B cell (primary cell): ENCODE measurements at regions not wholly inside any gene's neighbourhood (a gene's known extent, or its start where the extent isn't known, plus 50 kb on each side); places are given as distances from the start of the nearest gene placed in this dataset.

Experiments
- ATAC-seq: fragments of 200-7000 bp; cut with Tn5 transposase; one replicate; pipeline ENCODE4 v1.10.0; 2021; ENCODE audit warnings: low read depth, mild to moderate bottlenecking, moderate number of reproducible peaks, moderate library complexity
- CTCF ChIA-PET: fragments of 350-600 bp; sonication (Branson Sonifier 250); formaldehyde crosslinking; loops from one replicate; lab custom pipeline; 2021; ENCODE audit warnings: antibody characterized with exemption, inconsistent platforms; lab: Charles Lee
- POLR2A ChIA-PET: fragments of 350-600 bp; sonication (Branson Sonifier 250); formaldehyde crosslinking; loops from one replicate; lab custom pipeline; 2021; ENCODE audit warnings: antibody characterized with exemption; lab: Charles Lee
- DNase-seq: peaks from one replicate; pipeline ENCODE4 v3.0.0; 2013
- H2AFZ ChIP-seq: 2 replicates; pipeline ENCODE4 v1.6.1; 2012; ENCODE audit warnings: mild to moderate bottlenecking, low read depth, low read length; ENCODE audit not compliant: insufficient read depth, poor library complexity, severe bottlenecking
- H3K27ac ChIP-seq, 2 donors: 1 replicate in 1 of 2; 2 replicates in 1 of 2; pipeline ENCODE4 v1.5.1; 2012 to 2013; ENCODE audit warnings: low read length in 2 of 2, mild to moderate bottlenecking in 2 of 2, moderate library complexity in 1 of 2
- H3K27me3 ChIP-seq, 4 experiments: fragments of 200-600 bp in 1 of 4; sonication (generic) in 1 of 4; replicated peaks in 1 of 4; 1 replicate in 2 of 4; 2 replicates in 2 of 4; pipeline versions ENCODE4 v1.6.1 to v1.7.0; 2013 to 2016; ENCODE audit warnings: low read length in 3 of 4, mild to moderate bottlenecking in 2 of 4, mixed read lengths in 1 of 4, moderate library complexity in 1 of 4; ENCODE audit not compliant: insufficient read depth in 4 of 4, control insufficient read depth in 3 of 4; ENCODE audit errors: control extremely low read depth in 1 of 4
- H3K36me3 ChIP-seq, 2 experiments: replicated peaks in 1 of 2; 1 replicate in 1 of 2; 2 replicates in 1 of 2; pipeline versions ENCODE4 v1.6.1 to v1.7.1; 2013; ENCODE audit warnings: low read length in 1 of 2; ENCODE audit not compliant: insufficient read depth in 2 of 2, control insufficient read depth in 1 of 2; ENCODE audit errors: control extremely low read depth in 1 of 2, extremely low read depth in 1 of 2
- H3K4me1 ChIP-seq, 2 donors: fragments of 200-600 bp in 1 of 2; sonication (generic) in 1 of 2; 1 replicate in 1 of 2; 2 replicates in 1 of 2; pipeline versions ENCODE4 v1.5.1 to v1.6.1; 2013 to 2017; ENCODE audit warnings: low read length in 2 of 2; ENCODE audit not compliant: control insufficient read depth in 2 of 2, insufficient read depth in 2 of 2
- H3K4me2 ChIP-seq: replicated peaks from 2 replicates; pipeline ENCODE3; 2012; ENCODE audit warnings: mild to moderate bottlenecking, low read depth, low read length; ENCODE audit not compliant: poor library complexity, severe bottlenecking
- H3K4me3 ChIP-seq, 5 experiments: fragments of 200-600 bp in 1 of 5; sonication (generic) in 1 of 5; 1 replicate in 3 of 5; 2 replicates in 2 of 5; pipeline versions ENCODE4 v1.5.1 to v1.7.0; 2011 to 2016; ENCODE audit warnings: low read length in 4 of 5, mild to moderate bottlenecking in 4 of 5, low read depth in 2 of 5, control low read depth in 1 of 5, moderate library complexity in 1 of 5; ENCODE audit not compliant: insufficient read depth in 1 of 5; ENCODE audit errors: control extremely low read depth in 1 of 5, extremely low read depth in 1 of 5
- H3K79me2 ChIP-seq: fragments of 200-600 bp; sonication (generic); one replicate; pipeline ENCODE4 v1.6.0; 2016; ENCODE audit warnings: low read length; ENCODE audit not compliant: control insufficient read depth, insufficient read depth
- H3K9ac ChIP-seq: fragments of 200-600 bp; sonication (generic); 2 replicates; pipeline ENCODE4 v1.6.1; 2017; ENCODE audit warnings: mild to moderate bottlenecking, low read length, moderate library complexity
- H3K9me3 ChIP-seq, 3 donors: one replicate each; pipeline versions ENCODE4 v1.6.1 to v1.7.1; 2013; ENCODE audit warnings: low read length in 2 of 3; ENCODE audit not compliant: control insufficient read depth in 2 of 3, insufficient read depth in 1 of 3; ENCODE audit errors: control extremely low read depth in 1 of 3
- H4K20me1 ChIP-seq: 2 replicates; pipeline ENCODE4 v1.6.0; 2012; ENCODE audit warnings: mild to moderate bottlenecking, low read length; ENCODE audit not compliant: insufficient read depth, control insufficient read depth, poor library complexity, severe bottlenecking
- H3K27ac Mint-ChIP-seq: one replicate; pipeline ENCODE4 v1.8.0; 2021; ENCODE audit warnings: mixed read lengths
- H3K27me3 Mint-ChIP-seq: one replicate; pipeline ENCODE4 v1.8.0; 2021; ENCODE audit warnings: mixed read lengths
- H3K4me1 Mint-ChIP-seq: one replicate; pipeline ENCODE4 v1.8.0; 2021; ENCODE audit warnings: mixed read lengths
- H3K4me3 Mint-ChIP-seq: one replicate; pipeline ENCODE4 v1.8.0; 2021; ENCODE audit warnings: mixed read lengths
- H3K9me3 Mint-ChIP-seq: one replicate; pipeline ENCODE4 v1.8.0; 2022; ENCODE audit warnings: mixed read lengths; ENCODE audit not compliant: insufficient read depth
- EZH2 ChIP-seq: IDR thresholded peaks from 2 replicates; pipeline ENCODE4 v1.6.1; 2012; ENCODE audit warnings: borderline replicate concordance, low read depth, mild to moderate bottlenecking, moderate library complexity, low read length; ENCODE audit not compliant: insufficient read depth, poor library complexity, severe bottlenecking
- WGBS: methylation state at CpG from one replicate; pipeline ENCODE4 v1.1.5; 2013; ENCODE audit warnings: missing lambda C conversion rate; ENCODE audit not compliant: insufficient coverage; 5-methylcytosine and 5-hydroxymethylcytosine counted together
- intact Hi-C: fragments of 100-400 bp; cut with micrococcal nuclease; formaldehyde crosslinking; loops from one replicate; pipeline ENCODE4 v1.10.0; 2022
- TF ChIP-seq, protein P1 (sequence below): fragments of 200-600 bp; IDR thresholded peaks from one replicate; pipeline ENCODE4 v1.8.0; 2022; ENCODE audit warnings: antibody characterized with exemption, mild to moderate bottlenecking

DNA sequence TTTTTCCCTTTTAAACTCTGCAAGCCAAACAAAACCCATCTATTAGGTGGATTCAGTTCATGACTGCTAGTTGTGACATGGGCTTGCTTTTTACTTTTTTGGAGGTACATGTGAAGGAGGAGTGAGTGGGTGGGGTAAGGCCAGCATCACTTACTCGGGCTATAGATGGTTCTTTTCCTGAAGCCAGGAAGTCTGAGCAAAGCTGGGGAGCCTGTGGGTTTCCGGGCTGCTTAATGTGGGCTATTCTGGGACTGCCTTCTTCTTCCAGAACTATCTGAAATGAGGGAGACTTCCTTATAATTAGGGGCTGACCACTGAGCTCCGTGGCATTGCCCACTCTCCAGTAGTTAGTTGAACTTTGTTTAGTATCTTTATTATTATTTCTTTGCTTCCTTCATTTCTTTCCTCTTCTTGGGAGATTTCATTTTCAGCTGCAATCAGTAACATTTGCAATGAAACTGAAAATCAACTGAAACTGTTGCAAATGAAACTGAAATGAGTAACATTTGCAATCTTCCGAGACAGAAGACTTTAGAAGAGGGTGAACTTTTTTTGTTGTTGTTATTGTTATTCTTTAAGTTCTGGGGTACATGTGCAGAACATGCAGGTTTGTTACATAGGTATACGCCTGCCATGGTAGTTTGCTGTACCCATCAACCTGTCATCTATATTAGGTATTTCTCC lies 204.9 kb downstream of the LRRC70 start:
- no peaks in the 10 kb centered on the region for H3K36me3 ChIP-seq
- H3K9me3 Mint-ChIP-seq: no peaks in the 10 kb centered on the region
- CTCF ChIA-PET: no interaction called here
- H3K27me3 ChIP-seq: no peaks in the 10 kb centered on the region
- H3K9ac ChIP-seq: no peak overlapping the region
- TF ChIP-seq, protein P1, sequence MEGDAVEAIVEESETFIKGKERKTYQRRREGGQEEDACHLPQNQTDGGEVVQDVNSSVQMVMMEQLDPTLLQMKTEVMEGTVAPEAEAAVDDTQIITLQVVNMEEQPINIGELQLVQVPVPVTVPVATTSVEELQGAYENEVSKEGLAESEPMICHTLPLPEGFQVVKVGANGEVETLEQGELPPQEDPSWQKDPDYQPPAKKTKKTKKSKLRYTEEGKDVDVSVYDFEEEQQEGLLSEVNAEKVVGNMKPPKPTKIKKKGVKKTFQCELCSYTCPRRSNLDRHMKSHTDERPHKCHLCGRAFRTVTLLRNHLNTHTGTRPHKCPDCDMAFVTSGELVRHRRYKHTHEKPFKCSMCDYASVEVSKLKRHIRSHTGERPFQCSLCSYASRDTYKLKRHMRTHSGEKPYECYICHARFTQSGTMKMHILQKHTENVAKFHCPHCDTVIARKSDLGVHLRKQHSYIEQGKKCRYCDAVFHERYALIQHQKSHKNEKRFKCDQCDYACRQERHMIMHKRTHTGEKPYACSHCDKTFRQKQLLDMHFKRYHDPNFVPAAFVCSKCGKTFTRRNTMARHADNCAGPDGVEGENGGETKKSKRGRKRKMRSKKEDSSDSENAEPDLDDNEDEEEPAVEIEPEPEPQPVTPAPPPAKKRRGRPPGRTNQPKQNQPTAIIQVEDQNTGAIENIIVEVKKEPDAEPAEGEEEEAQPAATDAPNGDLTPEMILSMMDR: no peak
- no peak overlapping the region for H3K27ac Mint-ChIP-seq
- H3K79me2 ChIP-seq: no peaks in the 10 kb centered on the region
- H3K4me1 Mint-ChIP-seq: peaks cover 3% of the 10 kb centered on the region
- intact Hi-C loops: no loop called here
- no peaks in the 10 kb centered on the region for H4K20me1 ChIP-seq
- H2AFZ ChIP-seq: no peak overlapping the region
- no peaks in the 10 kb centered on the region for H3K27me3 Mint-ChIP-seq
- 17% methylated on average over 1 of the region's 5 CpGs for WGBS
- ATAC-seq: no peak
- no peak overlapping the region for H3K4me3 ChIP-seq
- POLR2A ChIA-PET: no interaction called here
- H3K4me1 ChIP-seq: no peaks in the 10 kb centered on the region
- no peak for DNase-seq
- H3K9me3 ChIP-seq: no peaks in the 10 kb centered on the region
- no peak overlapping the region for H3K4me2 ChIP-seq
- no peak overlapping the region for H3K4me3 Mint-ChIP-seq
- no peak overlapping the region for H3K27ac ChIP-seq

DNA sequence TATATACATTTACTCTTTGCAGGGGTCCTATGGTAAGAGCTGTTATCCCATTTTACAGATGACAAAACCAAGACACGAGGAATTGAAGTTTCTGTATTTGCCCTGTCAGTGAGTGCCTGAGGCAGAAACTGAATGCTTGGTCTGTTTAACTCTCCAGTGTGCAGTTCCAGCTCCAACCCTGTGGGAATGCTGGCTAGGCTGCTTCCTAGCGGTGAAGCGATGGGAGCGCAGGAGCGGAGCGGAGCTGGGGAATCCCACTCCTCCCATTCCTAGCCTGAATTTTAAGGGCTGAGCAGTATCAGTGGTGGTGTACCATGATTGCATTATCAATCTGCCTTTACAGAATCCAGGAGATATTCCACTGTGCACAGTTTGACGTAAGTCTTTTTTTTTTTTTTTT lies 202.3 kb downstream of the LRRC70 start:
- Histone ChIP-seq H3K4me1 (no peaks in the 10 kb centered on the region), H4K20me1 (no peaks in the 10 kb centered on the region), H3K9ac (no peak overlapping the region), H3K4me3 (no peak overlapping the region), H3K27ac (no peak overlapping the region), H2AFZ (no peak overlapping the region), H3K36me3 (no peaks in the 10 kb centered on the region), H3K27me3 (no peaks in the 10 kb centered on the region), H3K9me3 (no peaks in the 10 kb centered on the region), H3K79me2 (no peaks in the 10 kb centered on the region), H3K4me2 (no peak overlapping the region)
- TF ChIP-seq EZH2: no peak
- TF ChIP-seq, protein P1: no peak
- Mint-ChIP-seq H3K27me3 (no peaks in the 10 kb centered on the region), H3K4me3 (no peak overlapping the region), H3K4me1 (peaks cover 4% of the 10 kb centered on the region), H3K27ac (no peak overlapping the region), H3K9me3 (no peaks in the 10 kb centered on the region)
- intact Hi-C loops: no loop called here
- ChIA-PET CTCF (interaction anchor here (0.7 kb wide), 2 partner anchors 17 to 70 kb away, joined by 3 to 4 read pairs; no protein-coding TSS in a partner anchor), POLR2A (no interaction called here)
- ATAC-seq: no peak
- DNase-seq: no peak
- WGBS: 96% methylated on average over 2 of the region's 7 CpGs
